Stimulated activated naive B cell treated with anti-CD40 and anti-IgM and Interleukin-4, amounts not matched to agents 10 μg/mL and 1 μg/mL and 100 μg/mL, for 72 hours (primary cell): ENCODE measurements at regions not wholly inside any gene's neighbourhood (a gene's known extent, or its start where the extent isn't known, plus 50 kb on each side); places are given as distances from the start of the nearest gene placed in this dataset.

Experiments
- ATAC-seq, 2 donors: fragments of 150-1000 bp; cut with Tn5 transposase; replicated peaks; 2 replicates each; pipeline ENCODE4 v1.10.0; 2021; ENCODE audit warnings: moderate library complexity in 1 of 2
- DNase-seq: peaks from one replicate; pipeline ENCODE4 v3.0.0; 2021
- H3K27ac Mint-ChIP-seq: one replicate; pipeline ENCODE4 v1.8.0; 2022; ENCODE audit warnings: mild to moderate bottlenecking, mixed read lengths
- H3K27me3 Mint-ChIP-seq, 2 donors: one replicate each; pipeline ENCODE4 v1.8.0; 2022; ENCODE audit warnings: mixed read lengths in 2 of 2
- H3K36me3 Mint-ChIP-seq, 2 donors: one replicate each; pipeline ENCODE4 v1.8.0; 2022; ENCODE audit warnings: mixed read lengths in 2 of 2, mild to moderate bottlenecking in 1 of 2
- H3K4me1 Mint-ChIP-seq, 2 donors: one replicate each; pipeline ENCODE4 v1.8.0; 2022; ENCODE audit warnings: mixed read lengths in 2 of 2, mild to moderate bottlenecking in 1 of 2
- H3K4me3 Mint-ChIP-seq, 2 donors: one replicate each; pipeline ENCODE4 v1.8.0; 2022; ENCODE audit warnings: mild to moderate bottlenecking in 2 of 2, mixed read lengths in 2 of 2, moderate library complexity in 1 of 2
- H3K9me3 Mint-ChIP-seq, 2 donors: one replicate each; pipeline ENCODE4 v1.8.0; 2022; ENCODE audit warnings: mixed read lengths in 2 of 2, mild to moderate bottlenecking in 1 of 2

- no peak overlapping the region for H3K27ac Mint-ChIP-seq
- peaks cover 13 to 16% of the 10 kb centered on the region in 2 donors for H3K9me3 Mint-ChIP-seq
- peaks cover 6 to 10% of the 10 kb centered on the region in 2 donors for H3K36me3 Mint-ChIP-seq
- H3K4me3 Mint-ChIP-seq: no peak overlapping the region
- no peak for ATAC-seq
- no peak for DNase-seq
- H3K4me1 Mint-ChIP-seq: peaks cover 9 to 10% of the 10 kb centered on the region in 2 donors
- H3K27me3 Mint-ChIP-seq: peaks cover 22 to 34% of the 10 kb centered on the region in 2 donors
These were observed 140.5 kb upstream of the SMAD3 start for GRCh38 chr15:66924889-66925288.

- no peak for ATAC-seq
- H3K27me3 Mint-ChIP-seq: peaks cover 22 to 34% of the 10 kb centered on the region in 2 donors
- H3K9me3 Mint-ChIP-seq: peaks cover 13 to 16% of the 10 kb centered on the region in 2 donors
- H3K27ac Mint-ChIP-seq: no peak overlapping the region
- peaks cover 6 to 10% of the 10 kb centered on the region in 2 donors for H3K36me3 Mint-ChIP-seq
- H3K4me1 Mint-ChIP-seq: peaks cover 9% of the 10 kb centered on the region in 2 donors
- H3K4me3 Mint-ChIP-seq: no peak overlapping the region
- DNase-seq: no peak
These were observed 139.7 kb upstream of the SMAD3 start for GRCh38 chr15:66925721-66926120.

GRCh38 chr15:66927201-66928077 lies 138.0 kb upstream of the SMAD3 start:
- Mint-ChIP-seq H3K9me3 (peaks cover 12 to 13% of the 10 kb centered on the region in 2 donors), H3K27ac (no peak overlapping the region), H3K4me1 (peaks cover 0 to 3% of the 10 kb centered on the region in 2 donors), H3K27me3 (peaks cover 21 to 28% of the 10 kb centered on the region in 2 donors), H3K36me3 (peaks cover 6 to 10% of the 10 kb centered on the region in 2 donors), H3K4me3 (no peak overlapping the region)
- DNase-seq (no peak), ATAC-seq (no peak)

GRCh38 chr15:66928101-66928500 lies 137.3 kb upstream of the SMAD3 start:
- Mint-ChIP-seq H3K4me3 (no peak overlapping the region), H3K36me3 (peaks cover 3 to 4% of the 10 kb centered on the region in 2 donors), H3K27me3 (peaks cover 20 to 28% of the 10 kb centered on the region in 2 donors), H3K27ac (no peak overlapping the region), H3K9me3 (peaks cover 12% of the 10 kb centered on the region in 2 donors), H3K4me1 (peaks cover 0 to 3% of the 10 kb centered on the region in 2 donors)
- ATAC-seq (no peak), DNase-seq (no peak)

GRCh38 chr15:66928784-66929183 lies 136.6 kb upstream of the SMAD3 start:
- Mint-ChIP-seq H3K4me3 (no peak overlapping the region), H3K27me3 (peaks cover 13 to 22% of the 10 kb centered on the region in 2 donors), H3K36me3 (no peaks in the 10 kb centered on the region), H3K27ac (no peak overlapping the region), H3K9me3 (peaks cover 6 to 8% of the 10 kb centered on the region in 2 donors), H3K4me1 (no peaks in the 10 kb centered on the region)
- DNase-seq: no peak
- ATAC-seq: no peak

GRCh38 chr15:66929843-66930402 lies 135.5 kb upstream of the SMAD3 start:
- DNase-seq (no peak), ATAC-seq (no peak)
- H3K9me3 Mint-ChIP-seq: peaks cover 8 to 14% of the 10 kb centered on the region in 2 donors
- H3K27me3 Mint-ChIP-seq: peaks cover 18 to 21% of the 10 kb centered on the region in 2 donors
- no peak overlapping the region for H3K27ac Mint-ChIP-seq
- H3K4me1 Mint-ChIP-seq: no peaks in the 10 kb centered on the region
- H3K4me3 Mint-ChIP-seq: no peak overlapping the region
- peaks cover 4 to 5% of the 10 kb centered on the region in 2 donors for H3K36me3 Mint-ChIP-seq

GRCh38 chr15:66931768-66932633 lies 133.4 kb upstream of the SMAD3 start:
- peaks cover 4 to 7% of the 10 kb centered on the region in 2 donors for H3K4me1 Mint-ChIP-seq
- no peak overlapping the region for H3K27ac Mint-ChIP-seq
- ATAC-seq (no peak), DNase-seq (no peak)
- peaks cover 9 to 12% of the 10 kb centered on the region in 2 donors for H3K36me3 Mint-ChIP-seq
- peaks cover 8 to 15% of the 10 kb centered on the region in 2 donors for H3K9me3 Mint-ChIP-seq
- peaks cover 20 to 36% of the 10 kb centered on the region in 2 donors for H3K27me3 Mint-ChIP-seq
- no peak overlapping the region for H3K4me3 Mint-ChIP-seq

GRCh38 chr15:66932634-66933024 lies 132.8 kb upstream of the SMAD3 start:
- Mint-ChIP-seq H3K4me3 (no peak overlapping the region), H3K4me1 (peaks cover 4 to 7% of the 10 kb centered on the region in 2 donors), H3K27ac (no peak overlapping the region), H3K9me3 (peaks cover 8 to 15% of the 10 kb centered on the region in 2 donors), H3K27me3 (peaks cover 20 to 36% of the 10 kb centered on the region in 2 donors), H3K36me3 (peaks cover 9 to 14% of the 10 kb centered on the region in 2 donors)
- ATAC-seq: no peak
- no peak for DNase-seq

- H3K4me1 Mint-ChIP-seq: peaks cover 4 to 7% of the 10 kb centered on the region in 2 donors
- peaks cover 11 to 14% of the 10 kb centered on the region in 2 donors for H3K36me3 Mint-ChIP-seq
- no peak for ATAC-seq
- no peak overlapping the region for H3K4me3 Mint-ChIP-seq
- peaks cover 8 to 19% of the 10 kb centered on the region in 2 donors for H3K9me3 Mint-ChIP-seq
- peaks cover 20 to 29% of the 10 kb centered on the region in 2 donors for H3K27me3 Mint-ChIP-seq
- H3K27ac Mint-ChIP-seq: no peak overlapping the region
- DNase-seq: no peak
These were observed 131.2 kb upstream of the SMAD3 start for GRCh38 chr15:66933932-66934867.

- peaks cover 11 to 14% of the 10 kb centered on the region in 2 donors for H3K36me3 Mint-ChIP-seq
- H3K27me3 Mint-ChIP-seq: peaks cover 20 to 29% of the 10 kb centered on the region in 2 donors
- DNase-seq (no peak), ATAC-seq (no peak)
- H3K27ac Mint-ChIP-seq: no peak overlapping the region
- H3K9me3 Mint-ChIP-seq: peaks cover 8 to 19% of the 10 kb centered on the region in 2 donors
- no peak overlapping the region for H3K4me3 Mint-ChIP-seq
- peaks cover 6 to 11% of the 10 kb centered on the region in 2 donors for H3K4me1 Mint-ChIP-seq
These were observed 130.4 kb upstream of the SMAD3 start for GRCh38 chr15:66934868-66935520.

GRCh38 chr15:66935688-66936087 lies 129.7 kb upstream of the SMAD3 start:
- peak overlapping the region in 1 of 2 donors; percentile 30 for H3K4me3 Mint-ChIP-seq
- peaks cover 20 to 29% of the 10 kb centered on the region in 2 donors for H3K27me3 Mint-ChIP-seq
- H3K36me3 Mint-ChIP-seq: peaks cover 11 to 14% of the 10 kb centered on the region in 2 donors
- ATAC-seq: no peak
- H3K9me3 Mint-ChIP-seq: peaks cover 8 to 19% of the 10 kb centered on the region in 2 donors
- H3K4me1 Mint-ChIP-seq: peaks cover 12 to 18% of the 10 kb centered on the region in 2 donors
- H3K27ac Mint-ChIP-seq: no peak overlapping the region
- no peak for DNase-seq

- ATAC-seq (no peak), DNase-seq (no peak)
- Mint-ChIP-seq H3K4me3 (peak overlapping the region in 1 of 2 donors; percentile 46), H3K27me3 (peaks cover 20 to 29% of the 10 kb centered on the region in 2 donors), H3K27ac (peak overlapping the region; percentile 77), H3K4me1 (peaks cover 16 to 24% of the 10 kb centered on the region in 2 donors), H3K9me3 (peaks cover 8 to 19% of the 10 kb centered on the region in 2 donors), H3K36me3 (peaks cover 11 to 14% of the 10 kb centered on the region in 2 donors)
These were observed 129.1 kb upstream of the SMAD3 start for GRCh38 chr15:66936109-66936860.
